ENCODE measurements at regions not wholly inside any gene's neighbourhood (a gene's known extent, or its start where the extent isn't known, plus 50 kb on each side); places are given as distances from the start of the nearest gene placed in this dataset.

- TF ChIP-seq POLR2A (IDR thresholded peaks at IDR 0.05): no peak
- no peak for TF ChIP-seq CTCF (IDR thresholded peaks at IDR 0.05)
Measured at GRCh38 chr5:110968246-110969005, 103.1 kb upstream of the TSLP start.
